CD4-positive, alpha-beta T cell (primary cell): ENCODE measurements at regions not wholly inside any gene's neighbourhood (a gene's known extent, or its start where the extent isn't known, plus 50 kb on each side); places are given as distances from the start of the nearest gene placed in this dataset.

ENCODE experiments used
- ATAC-seq: fragments of 200-7000 bp; cut with Tn5 transposase; one replicate; pipeline ENCODE4 v1.10.0; 2022; ENCODE audit warnings: mild to moderate bottlenecking; ENCODE audit not compliant: poor library complexity
- CTCF ChIA-PET: fragments of 350-600 bp; sonication (Branson Sonifier 250); formaldehyde crosslinking; loops from one replicate; lab custom pipeline; 2021; ENCODE audit warnings: antibody characterized with exemption, inconsistent platforms; lab: Charles Lee
- POLR2A ChIA-PET: fragments of 350-600 bp; sonication (Branson Sonifier 250); formaldehyde crosslinking; loops from one replicate; lab custom pipeline; 2021; ENCODE audit warnings: antibody characterized with exemption, inconsistent platforms; lab: Charles Lee
- DNase-seq, 14 experiments: peaks; one replicate each; pipeline ENCODE4 v3.0.0-alpha.2; 2013 to 2020; ENCODE audit warnings: mixed read lengths in 2 of 14
- H3K27ac ChIP-seq, 2 donors: one replicate each; pipeline versions ENCODE4 v1.5.1 to v1.7.0; 2013; ENCODE audit warnings: low read length in 2 of 2, low read depth in 1 of 2, mild to moderate bottlenecking in 1 of 2
- H3K27me3 ChIP-seq, 2 experiments: 1 replicate in 1 of 2; 2 replicates in 1 of 2; pipeline versions ENCODE4 v1.6.1 to v1.7.0; 2013; ENCODE audit warnings: low read length in 2 of 2, control low read depth in 1 of 2, mild to moderate bottlenecking in 1 of 2, moderate library complexity in 1 of 2; ENCODE audit not compliant: insufficient read depth in 2 of 2, control insufficient read depth in 1 of 2
- H3K36me3 ChIP-seq: one replicate; pipeline ENCODE4 v1.6.1; 2013; ENCODE audit warnings: low read length, control low read depth; ENCODE audit not compliant: insufficient read depth
- H3K4me1 ChIP-seq: one replicate; pipeline ENCODE4 v1.6.1; 2013; ENCODE audit warnings: low read length, control low read depth; ENCODE audit not compliant: insufficient read depth
- H3K4me3 ChIP-seq: one replicate; pipeline ENCODE4 v1.5.1; 2013; ENCODE audit warnings: mild to moderate bottlenecking, low read length, moderate library complexity
- H3K9me3 ChIP-seq, 2 experiments: 1 replicate in 1 of 2; 2 replicates in 1 of 2; pipeline versions ENCODE4 v1.6.1 to v1.7.0; 2013; ENCODE audit warnings: low read length in 2 of 2, mild to moderate bottlenecking in 2 of 2, control low read depth in 1 of 2, moderate library complexity in 1 of 2; ENCODE audit not compliant: control insufficient read depth in 1 of 2, insufficient read depth in 1 of 2
- H3K27ac Mint-ChIP-seq: one replicate; pipeline ENCODE4 v1.8.0; 2020; ENCODE audit warnings: mixed read lengths
- H3K27me3 Mint-ChIP-seq: one replicate; pipeline ENCODE4 v1.8.0; 2021; ENCODE audit warnings: mixed read lengths
- H3K36me3 Mint-ChIP-seq: one replicate; pipeline ENCODE4 v1.8.0; 2021; ENCODE audit warnings: low read depth, mixed read lengths
- H3K4me1 Mint-ChIP-seq: one replicate; pipeline ENCODE4 v1.8.0; 2021; ENCODE audit warnings: low read depth, mixed read lengths
- H3K4me3 Mint-ChIP-seq: one replicate; pipeline ENCODE4 v1.8.0; 2020; ENCODE audit warnings: mild to moderate bottlenecking, mixed read lengths
- H3K9me3 Mint-ChIP-seq: one replicate; pipeline ENCODE4 v1.8.0; 2020; ENCODE audit warnings: mixed read lengths
- CTCF ChIP-seq: fragments of 200-600 bp; IDR thresholded peaks from one replicate; pipeline ENCODE4 v1.8.0; 2022; ENCODE audit warnings: antibody characterized with exemption, mild to moderate bottlenecking
- intact Hi-C, 2 experiments: fragments of 100-400 bp; cut with DNase I in 1 of 2; cut with micrococcal nuclease in 1 of 2; formaldehyde crosslinking; loops; one replicate each; pipeline versions ENCODE4 v1.15.1 to v1.9.0; 2023 to 2025; cut with DNase I, micrococcal nuclease

GRCh38 chr5:6115852-6116251 lies 262.5 kb downstream of the MED10 start:
- Mint-ChIP-seq H3K27me3 (peaks cover 4% of the 10 kb centered on the region), H3K4me3 (no peak overlapping the region), H3K9me3 (peaks cover 3% of the 10 kb centered on the region), H3K4me1 (no peaks in the 10 kb centered on the region), H3K36me3 (no peaks in the 10 kb centered on the region), H3K27ac (no peak overlapping the region)
- ChIA-PET POLR2A (no interaction called here), CTCF (no interaction called here)
- Histone ChIP-seq H3K36me3 (no peaks in the 10 kb centered on the region), H3K4me3 (no peak overlapping the region), H3K27ac (no peak overlapping the region), H3K4me1 (no peaks in the 10 kb centered on the region), H3K27me3 (peaks cover 0 to 2% of the 10 kb centered on the region in 2 experiments), H3K9me3 (no peaks in the 10 kb centered on the region)
- intact Hi-C loops = no loop called here
- no peak for DNase-seq
- no peak for ATAC-seq
- no peak for TF ChIP-seq CTCF

GRCh38 chr5:6112538-6112937 lies 265.8 kb downstream of the MED10 start:
- no peaks in the 10 kb centered on the region for H3K4me1 ChIP-seq
- H3K27me3 Mint-ChIP-seq = peaks cover 4% of the 10 kb centered on the region
- ChIA-PET POLR2A (no interaction called here), CTCF (no interaction called here)
- H3K4me1 Mint-ChIP-seq = no peaks in the 10 kb centered on the region
- H3K27me3 ChIP-seq = peaks cover 0 to 2% of the 10 kb centered on the region in 2 experiments
- H3K27ac Mint-ChIP-seq = no peak overlapping the region
- no peaks in the 10 kb centered on the region for H3K9me3 Mint-ChIP-seq
- H3K36me3 ChIP-seq = no peaks in the 10 kb centered on the region
- no peak overlapping the region for H3K4me3 Mint-ChIP-seq
- no peaks in the 10 kb centered on the region for H3K36me3 Mint-ChIP-seq
- ATAC-seq = no peak
- H3K4me3 ChIP-seq = no peak overlapping the region
- peaks cover 0 to 3% of the 10 kb centered on the region in 2 experiments for H3K9me3 ChIP-seq
- DNase-seq = no peak
- no peak overlapping the region for H3K27ac ChIP-seq
- intact Hi-C loops = no loop called here
- TF ChIP-seq CTCF = no peak

GRCh38 chr5:6112125-6112524 lies 266.2 kb downstream of the MED10 start:
- Histone ChIP-seq H3K4me1 (no peaks in the 10 kb centered on the region), H3K27me3 (peaks cover 0 to 1% of the 10 kb centered on the region in 2 experiments), H3K9me3 (peaks cover 0 to 3% of the 10 kb centered on the region in 2 experiments), H3K27ac (no peak overlapping the region), H3K4me3 (no peak overlapping the region), H3K36me3 (no peaks in the 10 kb centered on the region)
- Mint-ChIP-seq H3K27ac (no peak overlapping the region), H3K36me3 (no peaks in the 10 kb centered on the region), H3K4me1 (no peaks in the 10 kb centered on the region), H3K9me3 (no peaks in the 10 kb centered on the region), H3K4me3 (no peak overlapping the region), H3K27me3 (peaks cover 4% of the 10 kb centered on the region)
- TF ChIP-seq CTCF = no peak
- ATAC-seq (no peak), DNase-seq (no peak)
- intact Hi-C loops = no loop called here
- ChIA-PET POLR2A (no interaction called here), CTCF (no interaction called here)
